ENCODE measurements at regions not wholly inside any gene's neighbourhood (a gene's known extent, or its start where the extent isn't known, plus 50 kb on each side); places are given as distances from the start of the nearest gene placed in this dataset.

GRCh38 chr2:17251171-17251570 lies 267.1 kb downstream of the RAD51AP2 start:
- no peak for TF ChIP-seq CTCF (IDR thresholded peaks at IDR 0.05)
- TF ChIP-seq POLR2A (IDR thresholded peaks at IDR 0.05) = no peak

Measured in esophagus squamous epithelium (tissue), 4 donors.